ENCODE measurements at regions not wholly inside any gene's neighbourhood (a gene's known extent, or its start where the extent isn't known, plus 50 kb on each side); places are given as distances from the start of the nearest gene placed in this dataset.

DNA sequence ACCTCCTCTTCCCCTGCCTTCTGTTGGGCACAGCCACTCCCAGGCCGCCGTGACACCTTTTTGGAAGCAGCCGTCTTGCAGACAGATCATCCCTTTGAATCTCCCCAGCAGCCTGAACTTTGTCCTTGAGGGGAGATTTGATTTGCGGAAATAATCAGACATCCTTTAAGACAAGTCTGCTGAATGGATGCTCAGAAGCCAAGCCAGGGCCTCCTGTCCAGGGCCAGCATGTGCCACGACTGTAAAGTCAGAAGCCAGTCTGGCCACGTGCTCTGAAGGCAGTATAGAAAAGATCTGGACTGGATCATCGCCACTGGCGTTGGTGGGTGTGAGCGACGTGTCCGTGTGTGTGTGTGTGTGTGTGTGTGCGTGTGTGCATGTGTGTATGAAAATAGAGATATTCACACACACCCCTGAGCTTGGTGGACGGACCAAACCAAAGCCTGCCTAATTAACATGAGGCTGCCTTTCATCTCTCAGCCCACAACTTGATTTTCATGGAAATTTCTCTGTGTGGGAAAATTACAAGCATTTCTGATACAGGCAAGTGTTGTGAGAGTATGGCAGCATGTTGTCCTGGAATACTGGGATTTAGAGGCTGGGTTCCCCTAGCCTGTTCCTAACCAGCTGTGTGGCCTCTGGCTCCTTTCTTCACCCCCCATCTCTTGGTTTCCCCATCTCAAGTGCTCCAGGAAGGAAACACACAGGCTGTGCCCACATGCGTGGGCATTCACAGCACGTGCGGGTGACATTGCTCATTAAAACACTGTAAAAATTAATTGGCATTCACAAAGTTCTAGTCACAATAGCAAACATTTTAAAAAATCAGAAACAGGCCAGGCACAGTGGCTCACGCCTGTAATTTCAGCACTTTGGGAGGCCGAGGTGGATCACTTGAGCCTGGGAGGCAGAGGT lies 61.8 kb upstream of the WNT7B start:
- no peak for TF ChIP-seq EZH2phosphoT487 (IDR thresholded peaks at IDR 0.05; ENCODE audit: borderline replicate concordance)
- TF ChIP-seq, protein P1, sequence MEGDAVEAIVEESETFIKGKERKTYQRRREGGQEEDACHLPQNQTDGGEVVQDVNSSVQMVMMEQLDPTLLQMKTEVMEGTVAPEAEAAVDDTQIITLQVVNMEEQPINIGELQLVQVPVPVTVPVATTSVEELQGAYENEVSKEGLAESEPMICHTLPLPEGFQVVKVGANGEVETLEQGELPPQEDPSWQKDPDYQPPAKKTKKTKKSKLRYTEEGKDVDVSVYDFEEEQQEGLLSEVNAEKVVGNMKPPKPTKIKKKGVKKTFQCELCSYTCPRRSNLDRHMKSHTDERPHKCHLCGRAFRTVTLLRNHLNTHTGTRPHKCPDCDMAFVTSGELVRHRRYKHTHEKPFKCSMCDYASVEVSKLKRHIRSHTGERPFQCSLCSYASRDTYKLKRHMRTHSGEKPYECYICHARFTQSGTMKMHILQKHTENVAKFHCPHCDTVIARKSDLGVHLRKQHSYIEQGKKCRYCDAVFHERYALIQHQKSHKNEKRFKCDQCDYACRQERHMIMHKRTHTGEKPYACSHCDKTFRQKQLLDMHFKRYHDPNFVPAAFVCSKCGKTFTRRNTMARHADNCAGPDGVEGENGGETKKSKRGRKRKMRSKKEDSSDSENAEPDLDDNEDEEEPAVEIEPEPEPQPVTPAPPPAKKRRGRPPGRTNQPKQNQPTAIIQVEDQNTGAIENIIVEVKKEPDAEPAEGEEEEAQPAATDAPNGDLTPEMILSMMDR (conservative IDR thresholded peaks at IDR 0.05; ENCODE audit: low read length), result no peak

DNA sequence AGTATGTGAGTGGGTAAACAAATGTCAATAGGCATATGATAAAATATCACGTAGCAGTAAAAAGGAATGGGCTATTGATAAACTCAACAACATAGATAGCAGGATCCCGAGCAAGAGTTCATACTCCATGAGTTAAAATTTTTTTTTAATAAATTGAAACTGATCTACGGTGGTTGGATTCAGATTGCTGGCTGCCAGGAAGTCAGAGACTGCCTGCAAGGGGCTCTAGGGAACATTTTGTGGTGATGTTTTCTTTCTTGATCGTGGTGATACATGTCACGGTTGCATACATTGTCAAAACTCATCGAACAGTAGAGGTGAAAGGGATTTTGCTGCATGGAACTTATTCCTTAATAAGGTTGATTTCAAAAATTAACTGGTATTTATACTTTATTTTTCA lies 62.6 kb upstream of the WNT7B start:
- H3K4me3 ChIP-seq (ENCODE audit: low read length, poor library complexity, severe bottlenecking), result peak overlapping the region; percentile 95
- no peaks in the 10 kb centered on the region for H3K27me3 ChIP-seq (ENCODE audit: insufficient read depth, low read length, poor library complexity, severe bottlenecking)
- no peaks in the 10 kb centered on the region for H3K9me2 ChIP-seq (replicated peaks; ENCODE audit: low read depth, low read length)
- H4K20me1 ChIP-seq (ENCODE audit: insufficient read depth, low read length, poor library complexity, severe bottlenecking), result no peaks in the 10 kb centered on the region
- H3F3A ChIP-seq (ENCODE audit: low read depth), result no peaks in the 10 kb centered on the region
- peaks cover 73% of the 10 kb centered on the region for H3K79me2 ChIP-seq (ENCODE audit: insufficient read depth, low read length)
- H3K9ac ChIP-seq (ENCODE audit: low read depth, low read length, poor library complexity, severe bottlenecking), result peak overlapping the region; percentile 99
- H3K9me3 ChIP-seq (ENCODE audit: insufficient read depth, low read depth, low read length), result no peaks in the 10 kb centered on the region
- no peaks in the 10 kb centered on the region for H3K36me3 ChIP-seq (ENCODE audit: insufficient read depth, low read length)
- no peak overlapping the region for H2AFZ ChIP-seq (ENCODE audit: low read length)
- peaks cover 75% of the 10 kb centered on the region for H3K4me1 ChIP-seq (ENCODE audit: insufficient read depth, low read length, poor library complexity, severe bottlenecking)
- H3K4me2 ChIP-seq (ENCODE audit: low read depth, low read length, poor library complexity, severe bottlenecking), result peak overlapping the region; percentile 97
- no peak for TF ChIP-seq EZH2phosphoT487 (IDR thresholded peaks at IDR 0.05; ENCODE audit: borderline replicate concordance)
- TF ChIP-seq, protein P1 (conservative IDR thresholded peaks at IDR 0.05; ENCODE audit: low read length), result no peak

More for the DNA sequence above, 61.8 kb upstream of the WNT7B start:
- no peaks in the 10 kb centered on the region for H3K9me2 ChIP-seq (replicated peaks; ENCODE audit: low read depth, low read length)
- no peaks in the 10 kb centered on the region for H4K20me1 ChIP-seq (ENCODE audit: insufficient read depth, low read length, poor library complexity, severe bottlenecking)
- no peaks in the 10 kb centered on the region for H3K9me3 ChIP-seq (ENCODE audit: insufficient read depth, low read depth, low read length)
- peaks cover 73% of the 10 kb centered on the region for H3K4me1 ChIP-seq (ENCODE audit: insufficient read depth, low read length, poor library complexity, severe bottlenecking)
- peak overlapping the region; percentile 97 for H3K4me2 ChIP-seq (ENCODE audit: low read depth, low read length, poor library complexity, severe bottlenecking)
- H3K36me3 ChIP-seq (ENCODE audit: insufficient read depth, low read length), result no peaks in the 10 kb centered on the region
- no peaks in the 10 kb centered on the region for H3F3A ChIP-seq (ENCODE audit: low read depth)
- H3K27me3 ChIP-seq (ENCODE audit: insufficient read depth, low read length, poor library complexity, severe bottlenecking), result no peaks in the 10 kb centered on the region
- peaks cover 65% of the 10 kb centered on the region for H3K79me2 ChIP-seq (ENCODE audit: insufficient read depth, low read length)
- no peak overlapping the region for H2AFZ ChIP-seq (ENCODE audit: low read length)
- H3K4me3 ChIP-seq (ENCODE audit: low read length, poor library complexity, severe bottlenecking), result peak overlapping the region; percentile 95
- H3K9ac ChIP-seq (ENCODE audit: low read depth, low read length, poor library complexity, severe bottlenecking), result peak overlapping the region; percentile 99

- Histone ChIP-seq H3K79me2 (ENCODE audit: insufficient read depth, low read length) (peaks cover 85% of the 10 kb centered on the region), H4K20me1 (ENCODE audit: insufficient read depth, low read length, poor library complexity, severe bottlenecking) (no peaks in the 10 kb centered on the region), H3K9me2 (replicated peaks; ENCODE audit: low read depth, low read length) (no peaks in the 10 kb centered on the region), H3K27me3 (ENCODE audit: insufficient read depth, low read length, poor library complexity, severe bottlenecking) (no peaks in the 10 kb centered on the region), H3K4me2 (ENCODE audit: low read depth, low read length, poor library complexity, severe bottlenecking) (peak overlapping the region; percentile 97), H3K4me1 (ENCODE audit: insufficient read depth, low read length, poor library complexity, severe bottlenecking) (peaks cover 68% of the 10 kb centered on the region), H3K9ac (ENCODE audit: low read depth, low read length, poor library complexity, severe bottlenecking) (peak overlapping the region; percentile 99), H3F3A (ENCODE audit: low read depth) (no peaks in the 10 kb centered on the region), H2AFZ (ENCODE audit: low read length) (no peak overlapping the region), H3K9me3 (ENCODE audit: insufficient read depth, low read depth, low read length) (no peaks in the 10 kb centered on the region), H3K36me3 (ENCODE audit: insufficient read depth, low read length) (no peaks in the 10 kb centered on the region), H3K4me3 (ENCODE audit: low read length, poor library complexity, severe bottlenecking) (peak overlapping the region; percentile 95)
- TF ChIP-seq EZH2phosphoT487 (IDR thresholded peaks at IDR 0.05; ENCODE audit: borderline replicate concordance), result no peak
- TF ChIP-seq, protein P1 (conservative IDR thresholded peaks at IDR 0.05; ENCODE audit: low read length), result no peak
Observed at GRCh38 chr22:46040471-46041465, 63.8 kb upstream of the WNT7B start.
